ENCODE measurements at regions not wholly inside any gene's neighbourhood (a gene's known extent, or its start where the extent isn't known, plus 50 kb on each side); places are given as distances from the start of the nearest gene placed in this dataset.

DNA sequence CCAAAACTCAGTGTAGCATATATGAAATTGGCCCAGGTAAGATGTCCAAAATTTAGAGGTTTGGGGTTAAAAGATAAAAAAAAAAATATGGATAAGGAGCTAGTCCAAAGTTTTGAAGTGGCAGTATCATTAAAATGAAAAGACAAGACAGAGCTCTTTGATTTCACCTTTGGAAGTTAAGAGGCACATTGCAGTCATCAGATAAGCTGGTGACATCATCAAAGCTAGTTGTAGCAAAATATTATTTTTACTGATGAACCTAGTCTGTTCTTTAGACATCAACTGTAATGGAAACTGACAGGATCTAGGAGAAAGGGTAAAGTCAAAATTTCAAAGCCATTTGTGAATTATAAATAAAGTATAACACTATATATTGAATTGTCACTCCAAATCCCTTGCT is 603.7 kb upstream of the CDH8 start:
- H3K36me3 ChIP-seq (ENCODE audit: control insufficient read depth, insufficient read depth, low read length): no peaks in the 10 kb centered on the region
- TF ChIP-seq, protein P1, sequence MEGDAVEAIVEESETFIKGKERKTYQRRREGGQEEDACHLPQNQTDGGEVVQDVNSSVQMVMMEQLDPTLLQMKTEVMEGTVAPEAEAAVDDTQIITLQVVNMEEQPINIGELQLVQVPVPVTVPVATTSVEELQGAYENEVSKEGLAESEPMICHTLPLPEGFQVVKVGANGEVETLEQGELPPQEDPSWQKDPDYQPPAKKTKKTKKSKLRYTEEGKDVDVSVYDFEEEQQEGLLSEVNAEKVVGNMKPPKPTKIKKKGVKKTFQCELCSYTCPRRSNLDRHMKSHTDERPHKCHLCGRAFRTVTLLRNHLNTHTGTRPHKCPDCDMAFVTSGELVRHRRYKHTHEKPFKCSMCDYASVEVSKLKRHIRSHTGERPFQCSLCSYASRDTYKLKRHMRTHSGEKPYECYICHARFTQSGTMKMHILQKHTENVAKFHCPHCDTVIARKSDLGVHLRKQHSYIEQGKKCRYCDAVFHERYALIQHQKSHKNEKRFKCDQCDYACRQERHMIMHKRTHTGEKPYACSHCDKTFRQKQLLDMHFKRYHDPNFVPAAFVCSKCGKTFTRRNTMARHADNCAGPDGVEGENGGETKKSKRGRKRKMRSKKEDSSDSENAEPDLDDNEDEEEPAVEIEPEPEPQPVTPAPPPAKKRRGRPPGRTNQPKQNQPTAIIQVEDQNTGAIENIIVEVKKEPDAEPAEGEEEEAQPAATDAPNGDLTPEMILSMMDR (IDR thresholded peaks at IDR 0.05; ENCODE audit: insufficient read depth, low read length, severe bottlenecking): no peak
- FAIRE-seq (no peak), DNase-seq (ENCODE audit: low read depth) (no peak)
- H3K4me3 ChIP-seq (ENCODE audit: low read depth, low read length): no peak overlapping the region
- no peaks in the 10 kb centered on the region for H3K27me3 ChIP-seq (ENCODE audit: control insufficient read depth, insufficient read depth, low read length)

DNA sequence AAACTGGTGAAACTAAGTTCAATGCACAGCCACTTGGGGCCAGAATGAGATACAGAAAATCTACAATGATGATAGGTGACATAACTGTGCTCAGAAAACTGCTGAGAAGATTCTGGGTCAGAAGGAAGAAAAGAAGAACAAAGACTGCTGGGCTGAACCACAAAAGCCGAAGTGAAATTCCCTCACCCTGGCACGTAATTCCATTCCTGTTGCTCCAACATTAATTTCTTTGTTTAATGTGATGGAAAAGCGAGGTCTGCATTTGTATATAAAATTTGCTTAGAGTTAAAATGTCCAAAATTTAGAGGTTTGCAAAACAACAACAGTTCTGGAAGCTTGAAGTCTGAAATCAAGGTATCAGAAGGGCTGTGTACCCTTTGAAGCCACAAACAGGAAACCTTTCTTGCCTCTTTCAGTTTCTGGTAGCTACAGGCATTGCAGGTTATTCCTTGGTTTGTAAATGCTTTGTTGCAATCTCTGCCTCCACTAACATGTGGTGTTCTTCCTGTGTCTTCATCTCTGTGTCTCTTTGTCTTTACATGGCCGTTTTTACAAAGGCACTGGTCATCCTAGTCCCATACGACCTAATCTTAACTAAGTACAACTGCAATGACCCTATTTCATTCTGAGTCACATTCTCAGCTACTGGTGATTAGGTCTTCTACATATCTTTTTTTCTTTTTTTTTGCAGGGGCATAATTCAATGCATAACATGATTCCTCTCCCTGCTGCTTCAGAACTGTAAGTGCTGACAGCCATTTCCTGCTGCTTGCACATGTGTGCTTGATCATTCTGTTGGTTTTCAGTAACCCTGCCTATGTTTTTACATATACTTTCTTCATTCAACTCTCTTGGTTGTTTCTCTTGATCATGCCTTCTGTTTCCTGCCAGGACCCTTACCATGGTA is 603.0 kb upstream of the CDH8 start:
- FAIRE-seq (no peak), DNase-seq (ENCODE audit: low read depth) (no peak)
- no peak overlapping the region for H3K4me3 ChIP-seq (ENCODE audit: low read depth, low read length)
- TF ChIP-seq, protein P1 (IDR thresholded peaks at IDR 0.05; ENCODE audit: insufficient read depth, low read length, severe bottlenecking): no peak
- H3K36me3 ChIP-seq (ENCODE audit: control insufficient read depth, insufficient read depth, low read length): no peaks in the 10 kb centered on the region
- no peaks in the 10 kb centered on the region for H3K27me3 ChIP-seq (ENCODE audit: control insufficient read depth, insufficient read depth, low read length)

DNA sequence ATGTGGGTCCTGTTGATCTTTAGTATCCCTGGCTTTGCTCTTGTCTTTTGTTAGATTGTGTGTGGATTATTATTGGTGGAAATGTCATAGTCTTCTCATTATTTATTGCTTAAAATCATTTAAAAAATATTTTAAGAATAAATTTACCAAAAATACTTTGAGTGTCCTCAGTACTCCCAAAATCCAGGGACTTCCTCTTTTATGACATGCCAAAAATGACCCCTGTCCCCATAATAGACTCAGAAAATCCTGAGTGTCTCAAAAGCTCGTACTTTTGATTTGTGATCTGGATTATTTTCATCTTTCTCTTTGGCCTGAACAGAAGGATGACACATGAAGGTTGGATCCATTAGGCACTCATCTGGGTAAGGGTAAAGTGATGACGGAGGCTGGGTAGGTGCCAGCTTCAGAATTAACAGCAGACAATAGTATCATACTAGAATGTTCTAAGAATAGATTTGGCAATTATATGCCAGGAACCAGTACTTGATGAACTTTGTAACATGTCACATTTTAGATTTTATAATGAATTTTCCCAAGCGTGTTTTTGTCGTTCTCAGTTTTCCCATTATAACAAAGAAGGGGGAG is 602.2 kb upstream of the CDH8 start:
- DNase-seq (ENCODE audit: low read depth): no peak
- Histone ChIP-seq H3K4me3 (ENCODE audit: low read depth, low read length) (no peak overlapping the region), H3K36me3 (ENCODE audit: control insufficient read depth, insufficient read depth, low read length) (no peaks in the 10 kb centered on the region), H3K27me3 (ENCODE audit: control insufficient read depth, insufficient read depth, low read length) (no peaks in the 10 kb centered on the region)
- TF ChIP-seq, protein P1 (IDR thresholded peaks at IDR 0.05; ENCODE audit: insufficient read depth, low read length, severe bottlenecking): no peak
- FAIRE-seq: no peak

DNA sequence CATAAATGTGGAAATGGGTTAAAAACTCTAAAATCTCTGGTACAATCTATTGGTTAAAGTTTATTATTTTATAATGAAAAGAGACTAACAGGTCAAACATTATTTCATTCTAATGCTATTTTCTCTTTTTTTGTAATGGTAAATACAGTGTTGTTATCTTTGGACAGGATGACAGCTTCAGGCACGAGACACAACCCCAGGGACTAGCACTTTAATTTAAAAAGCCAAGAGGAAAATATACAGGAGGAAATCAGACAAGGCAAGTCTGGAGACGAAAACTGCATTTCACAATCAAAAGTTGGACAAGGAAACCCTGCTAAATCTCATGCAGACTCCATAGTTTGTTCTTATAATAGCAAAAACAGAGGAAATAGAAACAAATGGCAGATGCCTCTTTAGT is 589.1 kb upstream of the CDH8 start:
- FAIRE-seq: no peak
- TF ChIP-seq, protein P1 (IDR thresholded peaks at IDR 0.05; ENCODE audit: insufficient read depth, low read length, severe bottlenecking): no peak
- DNase-seq (ENCODE audit: low read depth): no peak
- H3K27me3 ChIP-seq (ENCODE audit: control insufficient read depth, insufficient read depth, low read length): no peaks in the 10 kb centered on the region
- H3K36me3 ChIP-seq (ENCODE audit: control insufficient read depth, insufficient read depth, low read length): no peaks in the 10 kb centered on the region
- H3K4me3 ChIP-seq (ENCODE audit: low read depth, low read length): no peak overlapping the region

DNA sequence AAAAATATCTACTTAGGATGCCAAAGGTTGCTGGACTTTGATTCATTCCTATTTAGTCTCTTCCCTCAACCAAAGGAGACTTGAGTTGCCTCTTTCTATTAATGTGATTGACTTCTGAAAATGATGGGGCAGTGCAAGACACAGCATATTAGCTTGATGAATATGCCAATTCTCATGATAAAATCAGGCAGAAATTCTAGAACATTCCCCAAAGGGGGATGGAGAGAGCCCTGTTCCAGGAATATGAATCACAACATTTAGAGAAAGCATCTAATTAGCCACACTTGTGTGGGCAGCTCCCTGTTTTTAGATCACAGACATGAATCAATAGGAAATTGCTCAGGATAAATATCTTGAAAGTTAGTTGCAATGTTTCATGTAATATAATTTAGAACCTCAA is 584.0 kb upstream of the CDH8 start:
- DNase-seq (ENCODE audit: low read depth) (no peak), FAIRE-seq (no peak)
- no peak overlapping the region for H3K4me3 ChIP-seq (ENCODE audit: low read depth, low read length)
- TF ChIP-seq, protein P1 (IDR thresholded peaks at IDR 0.05; ENCODE audit: insufficient read depth, low read length, severe bottlenecking): no peak
- H3K36me3 ChIP-seq (ENCODE audit: control insufficient read depth, insufficient read depth, low read length): no peaks in the 10 kb centered on the region
- H3K27me3 ChIP-seq (ENCODE audit: control insufficient read depth, insufficient read depth, low read length): no peaks in the 10 kb centered on the region

All from bronchial epithelial cell (primary cell).